ENCODE measurements at regions not wholly inside any gene's neighbourhood (a gene's known extent, or its start where the extent isn't known, plus 50 kb on each side); places are given as distances from the start of the nearest gene placed in this dataset.

GRCh38 chr6:63507096-63507495 lies 65.2 kb upstream of the LOC128125822 start:
- Histone ChIP-seq H3T11ph (ENCODE audit: low read length) (no peak overlapping the region), H3K9ac (ENCODE audit: extremely low read depth, insufficient read length, low read length) (no peak overlapping the region), H3K79me2 (ENCODE audit: insufficient read depth, low read length) (no peaks in the 10 kb centered on the region), H3K23me2 (ENCODE audit: insufficient read length, low read depth, low read length, poor library complexity, severe bottlenecking) (no peaks in the 10 kb centered on the region), H3K27ac (ENCODE audit: insufficient read length, low read depth, low read length) (no peak overlapping the region), H2BK5ac (ENCODE audit: insufficient read length, low read length) (no peak overlapping the region), H2BK15ac (ENCODE audit: low read depth, low read length) (no peak overlapping the region), H3K4ac (ENCODE audit: low read depth, low read length) (no peak overlapping the region), H3K23ac (ENCODE audit: insufficient read length, low read depth, low read length) (no peak overlapping the region), H4K8ac (replicated peaks; ENCODE audit: insufficient read length, low read depth, low read length) (no peak overlapping the region), H3K9me3 (ENCODE audit: control insufficient read depth, low read depth, low read length) (no peaks in the 10 kb centered on the region), H2BK120ac (ENCODE audit: low read depth, low read length, poor library complexity, severe bottlenecking) (no peak overlapping the region), H3K18ac (ENCODE audit: insufficient read length, low read depth, low read length) (no peak overlapping the region), H3K14ac (ENCODE audit: insufficient read depth, low read length) (no peak overlapping the region), H4K20me1 (ENCODE audit: control insufficient read depth, insufficient read depth, insufficient read length) (no peaks in the 10 kb centered on the region), H3K79me1 (ENCODE audit: insufficient read depth, low read depth, low read length, poor library complexity, severe bottlenecking) (no peaks in the 10 kb centered on the region), H4K91ac (ENCODE audit: insufficient read length, low read depth, low read length) (no peak overlapping the region), H3K4me2 (ENCODE audit: insufficient read depth, insufficient read length, low read length) (no peak overlapping the region), H3K27me3 (ENCODE audit: insufficient read depth, low read length) (no peaks in the 10 kb centered on the region), H4K5ac (ENCODE audit: insufficient read length, low read depth, low read length) (no peak overlapping the region), H2AFZ (ENCODE audit: low read length) (no peak overlapping the region), H2AK5ac (ENCODE audit: insufficient read length, low read length) (no peak overlapping the region), H2BK20ac (ENCODE audit: low read depth, low read length, poor library complexity, severe bottlenecking) (no peak overlapping the region), H3K56ac (ENCODE audit: insufficient read length, low read depth, low read length) (no peak overlapping the region), H2BK12ac (ENCODE audit: insufficient read length, low read depth, low read length) (no peak overlapping the region), H3K4me1 (ENCODE audit: insufficient read depth, low read length) (no peaks in the 10 kb centered on the region)
- WGBS (ENCODE audit: extremely low coverage, insufficient read length, low lambda C conversion rate), result no CpG with 5 or more reads among the region's 3 CpGs
- DNase-seq, result no peak
- TF ChIP-seq CTCF (conservative IDR thresholded peaks at IDR 0.05), result 0 out of 3 replicates have a peak, but pooled peaks have one; percentile 20
- Mint-ChIP-seq H3K4me3 (no peak overlapping the region), H3K27me3 (ENCODE audit: low read depth) (no peaks in the 10 kb centered on the region), H3K36me3 (ENCODE audit: insufficient read depth in 1 of 3, low read depth in 3 of 3) (no peaks in the 10 kb centered on the region), H3K4me1 (no peaks in the 10 kb centered on the region), H3K27ac (peak overlapping the region in 1 of 3 experiments; percentile 65; a peak in 1 of 7 replicates), H3K9me3 (no peaks in the 10 kb centered on the region)

All from H9 (cell line).